ENCODE measurements at regions not wholly inside any gene's neighbourhood (a gene's known extent, or its start where the extent isn't known, plus 50 kb on each side); places are given as distances from the start of the nearest gene placed in this dataset.
"Not testable (repeated sequence)": the region's sequence is repeated elsewhere in the genome, so short reads cannot be mapped to it uniquely, and the experiment has no call there.

GRCh38 chr7:94109556-94109955, 105.4 kb upstream of the BET1 start:
- no peak for DNase-seq

DNA sequence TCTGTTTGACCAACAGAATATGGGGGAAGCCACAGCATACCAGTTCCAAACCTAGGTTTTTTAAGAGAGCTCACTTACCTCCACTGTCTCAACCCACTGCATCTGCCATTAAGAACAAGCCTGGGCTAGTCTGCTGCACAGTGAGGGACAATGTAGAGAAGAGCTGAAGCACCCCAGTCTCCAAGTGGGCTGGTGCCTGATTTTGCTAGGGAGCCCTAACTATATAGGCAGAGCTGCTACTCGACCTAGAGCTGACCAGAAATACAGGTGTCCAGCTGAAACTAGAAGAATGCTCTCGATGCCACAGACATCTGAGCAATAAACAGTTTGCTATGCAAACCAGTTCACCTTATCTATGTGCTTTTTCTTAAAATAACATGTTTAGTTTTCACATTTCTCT, 106.9 kb upstream of the BET1 start:
- DNase-seq: no peak

DNA sequence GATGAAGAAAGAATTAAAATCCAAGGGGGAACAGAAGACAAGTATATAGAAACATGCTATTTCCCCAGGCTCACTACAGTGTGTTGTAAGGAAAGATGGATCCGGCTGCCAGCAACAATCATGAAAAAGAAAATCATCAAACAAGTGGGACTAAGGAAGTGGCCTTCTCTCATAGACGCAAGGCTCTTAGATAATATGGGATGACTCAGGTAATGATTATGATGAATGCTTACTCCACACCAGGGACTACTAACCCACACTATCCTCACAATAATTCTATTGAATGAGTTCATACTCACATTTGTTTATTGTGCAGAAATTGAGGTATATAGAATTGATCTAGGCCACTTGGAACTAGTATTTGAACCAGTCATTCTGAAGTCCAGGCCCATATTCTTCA, 111.2 kb upstream of the BET1 start:
- DNase-seq: no peak

DNA sequence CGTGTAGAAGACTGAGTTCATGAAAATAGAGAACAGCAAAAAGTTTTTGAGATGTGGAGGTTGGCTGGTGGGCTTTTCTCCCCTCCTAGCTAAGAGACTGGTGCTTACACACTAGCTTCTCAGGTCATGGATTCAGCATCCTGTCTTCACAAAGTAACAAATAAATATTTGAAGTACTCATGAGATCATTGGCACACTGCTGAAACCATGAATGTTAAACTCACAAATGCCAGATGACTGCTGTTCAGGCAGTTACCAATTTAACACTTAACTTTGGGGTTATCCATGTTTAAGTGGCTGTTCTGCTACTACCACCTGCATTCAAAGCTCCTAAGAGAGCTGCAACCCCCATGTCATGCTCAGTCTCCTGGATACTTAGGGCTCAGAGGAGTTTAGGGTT, 119.0 kb upstream of the BET1 start:
- no peak for DNase-seq

DNA sequence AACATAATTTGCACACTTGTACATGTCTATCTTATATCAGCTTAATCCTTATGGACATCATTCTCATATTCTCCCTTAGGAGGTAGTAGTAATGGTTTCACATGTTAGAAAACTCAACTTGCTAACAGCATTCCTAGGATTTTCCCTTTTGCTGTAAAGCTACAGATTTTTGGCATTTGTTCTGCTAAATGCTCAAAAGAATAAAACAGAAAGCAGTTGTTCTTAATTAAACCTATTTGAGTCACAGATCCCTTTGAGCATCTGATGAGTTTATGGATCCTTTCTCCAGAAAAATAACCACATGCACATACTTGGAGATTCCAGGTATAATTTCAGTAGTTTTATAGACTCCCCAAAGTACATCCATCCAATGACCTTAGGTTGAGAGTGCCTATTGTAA, 122.9 kb upstream of the BET1 start:
- DNase-seq: no peak

- no peak for DNase-seq
These were observed 123.9 kb upstream of the BET1 start for GRCh38 chr7:94128072-94128471.

DNA sequence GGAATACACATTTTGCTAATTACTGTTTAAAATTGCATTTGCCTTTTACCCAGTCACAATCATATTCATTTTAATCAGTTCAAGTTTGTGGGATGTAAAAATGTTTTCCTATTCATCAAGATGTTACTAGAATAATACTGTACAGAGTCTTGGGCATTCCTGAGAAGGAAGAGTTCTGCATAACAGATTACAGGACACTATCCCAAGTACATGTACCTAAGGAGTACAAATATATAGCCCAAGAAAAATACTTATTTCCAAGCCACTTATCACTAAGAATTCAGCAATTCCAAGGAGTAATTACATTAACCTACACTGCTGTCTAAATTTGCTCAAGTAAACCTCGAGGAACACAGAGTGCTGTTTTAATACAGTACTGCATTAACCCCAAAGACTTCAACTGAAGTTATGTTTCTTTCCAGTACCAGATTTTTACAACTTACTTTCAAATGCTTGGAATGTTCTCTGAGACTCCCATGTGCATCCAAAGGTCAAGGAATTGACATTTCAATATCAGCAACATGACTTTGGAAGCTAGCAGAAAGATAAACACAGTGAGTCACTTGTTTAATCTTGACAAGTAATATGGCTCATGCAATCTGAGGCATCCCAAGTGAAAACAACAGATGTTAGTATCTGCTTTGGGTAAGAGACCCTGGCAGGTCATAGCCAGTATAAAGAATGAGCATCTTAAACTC, 125.4 kb upstream of the BET1 start:
- no peak for DNase-seq

- no peak for DNase-seq
These were observed 126.6 kb upstream of the BET1 start for GRCh38 chr7:94130716-94131115.

- DNase-seq: no peak
These were observed 129.3 kb upstream of the BET1 start for GRCh38 chr7:94133460-94133859.

DNA sequence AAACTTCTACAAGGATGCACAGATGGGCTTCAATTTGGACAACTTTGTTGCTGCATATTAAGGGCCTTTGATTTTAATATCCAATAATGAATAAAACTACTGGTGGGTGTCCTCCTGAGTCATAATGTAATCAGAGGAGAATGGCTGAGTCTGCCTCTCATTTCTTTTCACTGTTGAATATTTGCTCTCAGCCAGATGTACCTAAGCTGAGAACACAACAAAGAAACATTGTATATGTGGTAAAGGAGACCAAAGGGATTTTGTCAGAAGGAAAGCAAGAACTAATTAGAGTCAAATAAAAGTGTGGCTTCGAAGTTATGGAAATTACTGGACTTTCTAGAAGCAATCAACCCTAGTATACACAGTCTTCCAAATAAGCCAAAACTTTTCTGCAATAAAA, 131.0 kb upstream of the BET1 start:
- no peak for DNase-seq

GRCh38 chr7:94142281-94142680, 138.1 kb upstream of the BET1 start:
- no peak for DNase-seq

GRCh38 chr7:94145602-94146001, 141.4 kb upstream of the BET1 start:
- DNase-seq: no peak

GRCh38 chr7:94146408-94146807, 142.3 kb upstream of the BET1 start:
- DNase-seq: no peak

DNA sequence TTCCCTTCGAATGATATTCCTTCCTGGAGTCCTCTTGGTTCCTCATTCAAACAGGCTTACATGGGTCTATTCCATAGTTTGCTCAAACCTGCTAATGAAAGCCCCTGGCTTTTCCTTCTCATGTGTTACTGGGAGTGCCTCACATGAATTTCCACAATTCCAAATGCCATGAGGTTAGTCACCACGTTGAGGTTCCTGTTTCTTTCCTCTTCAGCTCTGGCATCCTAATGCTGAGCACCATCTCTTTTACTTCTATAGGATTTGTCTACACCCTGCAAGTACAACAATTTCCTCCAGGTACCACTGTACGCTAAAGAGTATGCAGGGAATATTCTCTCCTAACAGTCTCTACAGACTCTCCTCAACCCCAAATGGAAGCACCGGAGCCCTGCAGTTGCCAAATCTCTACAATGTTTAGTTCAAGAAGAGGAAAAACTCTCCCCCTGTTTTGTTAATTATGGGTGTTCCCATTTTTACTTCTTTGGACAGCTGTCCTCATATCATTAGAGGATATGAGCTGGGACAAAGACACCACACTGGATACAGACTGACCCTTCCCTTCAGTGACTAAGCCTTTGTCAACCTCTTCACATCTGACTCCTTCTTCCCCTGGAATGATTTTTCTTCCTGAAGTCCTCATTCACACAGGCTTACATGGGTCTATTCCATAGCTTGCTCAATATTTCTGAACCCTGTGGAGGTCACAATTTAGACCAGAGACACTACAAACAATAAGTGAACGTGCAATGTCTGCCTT, 145.8 kb upstream of the BET1 start:
- no peak for DNase-seq

- no peak for DNase-seq
These were observed 150.0 kb upstream of the BET1 start for GRCh38 chr7:94154182-94154581.

- peak; percentile 55 for DNase-seq
These were observed 150.7 kb upstream of the BET1 start for GRCh38 chr7:94154858-94155257.

DNA sequence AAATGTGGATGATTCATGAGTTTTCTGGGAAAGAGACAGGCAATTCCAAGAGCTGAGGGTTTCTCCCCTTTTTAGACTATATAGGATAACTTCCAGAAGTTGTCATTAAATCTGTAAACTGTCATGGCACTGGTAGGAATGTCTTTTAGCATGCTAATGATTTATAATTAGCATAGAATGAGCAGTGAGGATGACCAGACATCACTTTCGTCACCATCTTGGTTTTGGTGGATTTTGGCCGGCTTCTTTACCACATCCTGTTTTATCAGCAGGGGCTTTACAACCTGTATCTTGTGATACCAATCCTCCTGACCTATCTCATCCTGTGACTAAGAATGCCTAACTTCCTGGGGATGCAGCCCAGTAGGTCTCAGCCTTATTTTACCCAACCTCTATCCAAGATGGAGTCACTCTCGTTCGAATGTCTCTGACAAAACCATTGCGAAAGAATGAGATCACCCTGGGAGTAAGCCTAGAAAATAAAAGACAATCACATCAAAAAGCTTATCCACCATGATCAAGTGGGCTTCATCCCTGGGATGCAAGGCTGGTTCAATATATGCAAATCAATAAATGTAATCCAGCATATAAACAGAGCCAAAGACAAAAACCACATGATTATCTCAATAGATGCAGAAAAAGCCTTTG, 153.6 kb upstream of the BET1 start:
- DNase-seq: not testable (repeated sequence)

DNA sequence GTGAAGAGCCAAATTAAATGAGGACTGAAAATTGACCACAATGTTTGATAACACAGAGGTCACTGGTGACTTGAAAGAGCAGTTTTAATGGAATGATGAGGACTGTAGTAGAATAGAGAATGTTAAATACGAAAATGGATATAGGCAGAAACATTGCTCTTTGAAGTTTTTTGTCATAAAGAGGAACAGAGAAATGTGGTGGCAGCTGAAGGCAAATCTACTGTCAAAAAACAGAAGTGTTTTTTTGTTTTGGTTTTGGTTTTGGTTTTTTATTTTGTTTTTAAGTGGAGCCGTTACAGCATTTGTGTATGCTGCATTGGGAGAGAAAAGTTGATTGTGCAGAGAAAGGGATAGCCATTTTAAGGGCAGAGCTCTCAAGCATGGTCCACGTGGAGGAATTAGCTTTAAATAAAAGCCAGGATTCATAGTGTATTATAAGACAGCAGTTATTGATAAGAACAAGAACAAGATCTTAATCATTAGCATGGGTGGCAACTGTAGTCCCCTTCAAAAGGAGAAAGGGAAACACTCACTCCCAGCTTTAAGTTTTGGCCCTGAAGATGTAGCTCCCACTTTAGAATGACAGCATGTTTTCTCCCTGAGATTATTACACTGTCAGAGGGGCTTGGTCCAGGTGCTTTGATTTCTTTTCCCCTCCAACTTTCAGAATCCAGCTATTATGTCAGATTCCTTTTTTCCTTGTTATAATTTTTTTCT, 156.7 kb upstream of the BET1 start:
- DNase-seq: no peak

- DNase-seq: no peak
These were observed 157.3 kb upstream of the BET1 start for GRCh38 chr7:94161476-94161875.

DNA sequence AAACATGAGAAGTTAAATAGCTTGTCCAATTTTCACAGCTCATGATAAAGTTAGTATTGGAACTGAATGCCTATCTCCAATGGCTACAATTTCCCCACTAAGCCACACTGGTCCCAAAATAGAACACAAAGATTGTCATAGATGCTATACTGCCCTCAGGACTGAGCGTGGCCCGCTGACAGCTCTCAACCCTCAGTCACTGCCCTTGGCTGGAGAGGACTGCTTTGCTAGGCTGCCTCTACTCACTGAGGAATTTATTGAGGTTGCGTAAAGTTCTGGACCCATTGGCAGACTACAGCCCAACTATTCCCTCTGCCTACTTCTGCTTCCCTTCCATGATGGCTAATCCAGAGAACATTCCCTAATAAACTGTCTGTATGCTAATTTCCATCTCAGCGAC, 165.5 kb upstream of the BET1 start:
- no peak for DNase-seq

DNA sequence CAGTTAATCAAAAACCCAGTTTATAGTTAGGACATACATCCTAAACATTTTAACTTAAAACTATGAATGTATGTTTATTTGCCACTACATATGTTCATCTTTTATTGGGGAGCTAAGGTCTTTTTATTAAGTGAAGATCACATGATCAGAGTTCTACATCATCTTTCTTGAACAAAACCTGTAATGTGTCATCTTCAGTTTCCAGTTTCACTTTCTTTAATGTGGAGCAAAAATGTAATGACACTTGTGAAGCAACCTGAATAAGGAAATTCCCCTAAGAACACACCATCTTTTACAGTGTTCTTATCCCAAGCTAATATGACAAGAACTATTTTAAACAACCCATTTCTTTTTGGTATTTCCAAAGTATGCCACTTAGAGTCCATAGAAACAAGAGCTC, 166.7 kb upstream of the BET1 start:
- no peak for DNase-seq

- no peak for DNase-seq
These were observed 169.3 kb upstream of the BET1 start for GRCh38 chr7:94173436-94173835.

- DNase-seq: no peak
These were observed 170.2 kb upstream of the BET1 start for GRCh38 chr7:94174375-94174774.

DNA sequence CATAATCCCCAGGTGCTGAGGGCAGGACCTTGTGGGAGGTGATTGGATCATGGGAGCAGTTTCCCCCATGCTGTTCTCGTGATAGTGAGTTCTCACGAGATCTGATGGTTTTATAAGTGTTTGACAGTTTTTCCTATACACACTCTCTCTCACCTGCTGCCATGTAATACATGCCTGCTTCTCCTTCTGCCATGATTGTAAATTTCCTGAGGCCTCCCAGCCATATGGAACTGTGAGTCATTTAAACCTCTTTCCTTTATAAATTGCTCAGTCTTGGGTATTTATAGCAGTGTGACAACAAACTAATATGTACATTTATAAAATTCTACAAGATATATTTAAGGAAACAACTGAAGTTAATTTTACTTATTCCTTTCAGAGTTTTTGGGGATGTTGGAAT, 170.8 kb upstream of the BET1 start:
- no peak for DNase-seq
